Endothelial cell of umbilical vein (primary cell): ENCODE measurements at regions not wholly inside any gene's neighbourhood (a gene's known extent, or its start where the extent isn't known, plus 50 kb on each side); places are given as distances from the start of the nearest gene placed in this dataset.

Experiments
- BruUV-seq: library from RNA; stranded (reverse); fragments of 400-500 nt; replicated peaks from 2 replicates; lab custom pipeline; 2021; lab: Mats Ljungman, UMichigan
- CTCF ChIA-PET: fragments of 300-600, 350-600 bp; sonication (Branson Sonifier 250); formaldehyde crosslinking; loops from one replicate; lab custom pipeline; 2021; ENCODE audit warnings: antibody characterized with exemption, inconsistent platforms; lab: Charles Lee
- POLR2A ChIA-PET: fragments of 300-600, 350-600 bp; sonication (Branson Sonifier 250); formaldehyde crosslinking; loops from one replicate; lab custom pipeline; 2021; ENCODE audit warnings: antibody characterized with exemption, inconsistent platforms; lab: Charles Lee
- DNase-seq: peaks from one replicate; pipeline ENCODE4 v3.0.0-alpha.2; 2011; ENCODE audit warnings: low read depth, low spot score
- FAIRE-seq: peaks from 2 replicates; lab custom pipeline; 2011; peaks lifted over from hg19 to GRCh38; lab: Jason Lieb, UNC
- H2AFZ ChIP-seq: 2 replicates; pipeline ENCODE4 v1.6.0; 2012; ENCODE audit warnings: low read depth, low read length, control low read depth, inconsistent platforms
- H3K27ac ChIP-seq: 2 replicates; pipeline ENCODE4 v1.5.1; 2011; ENCODE audit warnings: low read depth, mild to moderate bottlenecking, control low read depth, low read length, moderate library complexity; ENCODE audit not compliant: insufficient read depth
- H3K27me3 ChIP-seq, 2 experiments: 2 replicates each; pipeline versions ENCODE4 v1.6.0 to v1.6.1; 2011; ENCODE audit warnings: low read length in 2 of 2, mixed read lengths in 1 of 2; ENCODE audit not compliant: control insufficient read depth in 2 of 2, insufficient read depth in 2 of 2
- H3K36me3 ChIP-seq, 2 experiments: 2 replicates in 1 of 2; 3 replicates in 1 of 2; pipeline ENCODE4 v1.5.1; 2011; ENCODE audit warnings: low read length in 2 of 2, mild to moderate bottlenecking in 1 of 2, moderate library complexity in 1 of 2; ENCODE audit not compliant: control insufficient read depth in 2 of 2, insufficient read depth in 2 of 2; ENCODE audit errors: extremely low read depth in 1 of 2
- H3K4me1 ChIP-seq: 3 replicates; pipeline ENCODE4 v1.5.1; 2011; ENCODE audit warnings: mild to moderate bottlenecking, low read length; ENCODE audit not compliant: control insufficient read depth, insufficient read depth; ENCODE audit errors: extremely low read depth
- H3K4me2 ChIP-seq: 2 replicates; pipeline ENCODE4 v1.6.1; 2011; ENCODE audit warnings: low read length, control low read depth, mixed read lengths; ENCODE audit not compliant: insufficient read depth
- H3K4me3 ChIP-seq, 3 experiments: fragments of 200-600 bp in 1 of 3; sonication (generic), shearing (Covaris generic) in 1 of 3; replicated peaks in 1 of 3; 2 replicates each; pipeline ENCODE4 v1.5.1; 2011 to 2016; ENCODE audit warnings: control low read depth in 3 of 3, low read length in 3 of 3, mild to moderate bottlenecking in 2 of 3, inconsistent platforms in 1 of 3, low read depth in 1 of 3, moderate library complexity in 1 of 3; ENCODE audit not compliant: insufficient read depth in 1 of 3
- H3K79me2 ChIP-seq: 2 replicates; pipeline ENCODE4 v1.6.0; 2012; ENCODE audit warnings: low read length, inconsistent platforms; ENCODE audit not compliant: control insufficient read depth, insufficient read depth
- H3K9ac ChIP-seq: replicated peaks from 2 replicates; pipeline ENCODE3; 2011; ENCODE audit warnings: low read length, control low read depth; ENCODE audit not compliant: insufficient read depth; ENCODE audit errors: extremely low read depth
- H3K9me1 ChIP-seq: replicated peaks from 3 replicates; pipeline ENCODE4 v1.6.0; 2011; ENCODE audit warnings: mild to moderate bottlenecking, low read length; ENCODE audit not compliant: control insufficient read depth, insufficient read depth; ENCODE audit errors: extremely low read depth
- H3K9me3 ChIP-seq: replicated peaks from 2 replicates; pipeline ENCODE4 v1.5.1; 2012; ENCODE audit warnings: low read length, inconsistent platforms; ENCODE audit not compliant: control insufficient read depth, insufficient read depth
- H4K20me1 ChIP-seq: replicated peaks from 2 replicates; pipeline ENCODE3; 2011; ENCODE audit warnings: mild to moderate bottlenecking, low read length; ENCODE audit not compliant: control insufficient read depth, insufficient read depth; ENCODE audit errors: extremely low read depth
- MYC ChIP-seq: IDR thresholded peaks from one replicate; pipeline ENCODE4 v1.6.1; 2011; ENCODE audit warnings: mild to moderate bottlenecking, low read depth, low read length
- POLR2A ChIP-seq: IDR thresholded peaks from 2 replicates; pipeline ENCODE4 v1.6.1; 2012; ENCODE audit warnings: low read depth, mild to moderate bottlenecking, control low read depth, low read length
- dilution Hi-C: fragments of 300-500 bp; cut with MboI; formaldehyde crosslinking; loops from one replicate; pipeline ENCODE4 v1.15.0; 2019; ENCODE audit warnings: low sequenced_read_pairs; ENCODE audit not compliant: extremely low pct_ligation_motif_present
- intact Hi-C: fragments of 100-400 bp; cut with micrococcal nuclease; formaldehyde crosslinking; loops from one replicate; pipeline ENCODE4 v1.10.0; 2022

DNA sequence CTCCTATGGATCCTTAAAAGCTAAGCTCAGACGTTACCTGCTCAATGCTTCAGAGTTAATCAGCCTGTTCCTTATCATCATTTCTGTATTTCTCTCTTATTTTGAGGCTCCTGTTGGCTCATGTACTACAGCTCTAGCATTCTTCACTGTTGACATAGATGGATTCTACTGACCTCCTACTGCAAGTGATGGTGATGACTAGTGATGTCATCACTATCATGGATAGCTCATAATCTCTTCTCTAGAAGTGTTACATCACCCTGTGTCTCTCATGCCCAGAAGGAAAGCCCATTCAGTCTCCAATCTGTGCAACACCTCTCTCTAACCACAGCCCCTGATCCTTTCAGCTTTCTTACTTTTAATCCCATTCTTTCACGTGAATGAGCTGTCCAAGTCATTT is 168.2 kb upstream of the DPT start:
- Histone ChIP-seq H3K9me3 (no peaks in the 10 kb centered on the region), H3K4me3 (no peak overlapping the region), H3K36me3 (no peaks in the 10 kb centered on the region), H3K4me2 (no peak overlapping the region), H3K4me1 (no peaks in the 10 kb centered on the region), H3K27me3 (no peaks in the 10 kb centered on the region), H3K9me1 (no peaks in the 10 kb centered on the region), H2AFZ (no peak overlapping the region), H4K20me1 (no peaks in the 10 kb centered on the region), H3K79me2 (no peaks in the 10 kb centered on the region), H3K27ac (no peak overlapping the region), H3K9ac (no peak overlapping the region)
- FAIRE-seq (no peak), DNase-seq (no peak)
- dilution Hi-C loops = no loop called here
- ChIA-PET CTCF (interaction anchor here (1.4 kb wide), 1 partner anchor 17 kb away, joined by 3 read pairs; no protein-coding TSS in a partner anchor), POLR2A (no interaction called here)
- intact Hi-C loops = no loop called here
- no TSS peak for BruUV-seq
- TF ChIP-seq POLR2A = no peak

DNA sequence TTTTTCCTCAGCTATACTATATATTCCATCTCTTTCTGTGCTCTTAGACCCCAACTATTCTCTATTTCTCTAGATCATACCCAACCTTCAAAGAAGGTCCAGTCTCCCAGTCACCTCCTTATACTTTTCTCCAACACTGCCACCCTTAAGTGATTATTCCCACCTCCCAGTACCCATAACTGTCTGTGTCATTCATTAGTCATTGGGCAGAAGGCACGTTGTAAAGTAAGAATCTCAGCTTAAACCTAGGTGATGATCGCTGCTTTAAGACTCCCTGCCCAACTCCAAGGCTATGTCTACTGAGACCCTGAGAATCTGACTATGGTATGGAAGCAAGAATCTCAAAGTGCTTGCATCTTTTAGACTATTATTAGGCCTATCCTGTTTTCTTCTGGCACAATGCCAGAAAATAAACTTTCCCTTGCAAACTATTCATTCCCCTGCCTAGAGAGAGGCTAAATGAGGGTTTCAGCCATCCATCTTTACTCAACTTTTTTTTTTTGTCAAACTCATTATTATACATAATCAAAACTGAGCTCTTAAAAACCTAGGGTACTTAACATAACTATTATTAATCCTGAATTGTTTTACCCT is 174.3 kb upstream of the DPT start:
- ChIA-PET CTCF (no interaction called here), POLR2A (no interaction called here)
- Histone ChIP-seq H3K9me1 (no peaks in the 10 kb centered on the region), H3K9me3 (no peaks in the 10 kb centered on the region), H3K79me2 (no peaks in the 10 kb centered on the region), H3K4me2 (no peak overlapping the region), H3K4me3 (no peak overlapping the region), H2AFZ (no peak overlapping the region), H3K4me1 (no peaks in the 10 kb centered on the region), H4K20me1 (no peaks in the 10 kb centered on the region), H3K36me3 (no peaks in the 10 kb centered on the region), H3K27ac (no peak overlapping the region), H3K27me3 (no peaks in the 10 kb centered on the region), H3K9ac (no peak overlapping the region)
- intact Hi-C loops = no loop called here
- TF ChIP-seq MYC = no peak
- dilution Hi-C loops = no loop called here
- FAIRE-seq (no peak), DNase-seq (no peak)
- BruUV-seq = no TSS peak
